NT2/D1 (cell line): ENCODE measurements at regions not wholly inside any gene's neighbourhood (a gene's known extent, or its start where the extent isn't known, plus 50 kb on each side); places are given as distances from the start of the nearest gene placed in this dataset.

Experiments used
- SUZ12 ChIP-seq: IDR thresholded peaks from 2 replicates; pipeline ENCODE4 v1.6.1; 2011; ENCODE audit not compliant: insufficient read length, insufficient read depth; ENCODE audit errors: extremely low read depth
- YY1 ChIP-seq: IDR thresholded peaks from 2 replicates; pipeline ENCODE4 v1.6.1; 2011; ENCODE audit not compliant: insufficient read length, insufficient read depth
- ZNF274 ChIP-seq: IDR thresholded peaks from 2 replicates; pipeline ENCODE4 v1.6.1; 2011; ENCODE audit warnings: mild to moderate bottlenecking, low read depth, low read length

- no peak for TF ChIP-seq ZNF274
- TF ChIP-seq SUZ12: no peak
- no peak for TF ChIP-seq YY1
Measured at GRCh38 chr7:124428781-124429180, 336.8 kb downstream of the GPR37 start.
